ENCODE measurements at regions not wholly inside any gene's neighbourhood (a gene's known extent, or its start where the extent isn't known, plus 50 kb on each side); places are given as distances from the start of the nearest gene placed in this dataset.

- Histone ChIP-seq H3K27ac (no peak overlapping the region), H3K4me3 (no peak overlapping the region), H3K36me3 (no peaks in the 10 kb centered on the region), H3K27me3 (no peaks in the 10 kb centered on the region), H3K4me1 (ENCODE audit: insufficient read depth) (no peaks in the 10 kb centered on the region), H3K9me3 (no peaks in the 10 kb centered on the region)
- intact Hi-C loops (cut with DNase I): loop anchor here in 1 of 4 donors (10.0 kb wide), 1 partner anchor 532 kb away; no protein-coding TSS in a partner anchor
- DNase-seq: no peak
- TF ChIP-seq EP300 (IDR thresholded peaks at IDR 0.05) (no peak), POLR2A (IDR thresholded peaks at IDR 0.05) (no peak)
- TF ChIP-seq, protein P1, sequence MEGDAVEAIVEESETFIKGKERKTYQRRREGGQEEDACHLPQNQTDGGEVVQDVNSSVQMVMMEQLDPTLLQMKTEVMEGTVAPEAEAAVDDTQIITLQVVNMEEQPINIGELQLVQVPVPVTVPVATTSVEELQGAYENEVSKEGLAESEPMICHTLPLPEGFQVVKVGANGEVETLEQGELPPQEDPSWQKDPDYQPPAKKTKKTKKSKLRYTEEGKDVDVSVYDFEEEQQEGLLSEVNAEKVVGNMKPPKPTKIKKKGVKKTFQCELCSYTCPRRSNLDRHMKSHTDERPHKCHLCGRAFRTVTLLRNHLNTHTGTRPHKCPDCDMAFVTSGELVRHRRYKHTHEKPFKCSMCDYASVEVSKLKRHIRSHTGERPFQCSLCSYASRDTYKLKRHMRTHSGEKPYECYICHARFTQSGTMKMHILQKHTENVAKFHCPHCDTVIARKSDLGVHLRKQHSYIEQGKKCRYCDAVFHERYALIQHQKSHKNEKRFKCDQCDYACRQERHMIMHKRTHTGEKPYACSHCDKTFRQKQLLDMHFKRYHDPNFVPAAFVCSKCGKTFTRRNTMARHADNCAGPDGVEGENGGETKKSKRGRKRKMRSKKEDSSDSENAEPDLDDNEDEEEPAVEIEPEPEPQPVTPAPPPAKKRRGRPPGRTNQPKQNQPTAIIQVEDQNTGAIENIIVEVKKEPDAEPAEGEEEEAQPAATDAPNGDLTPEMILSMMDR (IDR thresholded peaks at IDR 0.05): no peak
- WGBS, 3 donors: 88 to 90% (median 89%) methylated on average over 6 of the region's 6 CpGs
These were observed 111.5 kb upstream of the LGALSL start for GRCh38 chr2:64342195-64343099.

GRCh38 chr2:64344999-64345576 is 108.9 kb upstream of the LGALSL start:
- H3K27ac ChIP-seq: no peak overlapping the region
- H3K4me3 ChIP-seq: no peak overlapping the region
- TF ChIP-seq, protein P1 (IDR thresholded peaks at IDR 0.05): no peak
- TF ChIP-seq POLR2A (IDR thresholded peaks at IDR 0.05): no peak
- intact Hi-C loops (cut with DNase I): loop anchor here in 1 of 4 donors (10.0 kb wide), 1 partner anchor 530 kb away; no protein-coding TSS in a partner anchor
- H3K4me1 ChIP-seq (ENCODE audit: insufficient read depth): no peaks in the 10 kb centered on the region
- no peaks in the 10 kb centered on the region for H3K27me3 ChIP-seq
- no peaks in the 10 kb centered on the region for H3K9me3 ChIP-seq
- WGBS, 3 donors: 3 to 9% (median 5%) methylated on average over 1 of the region's 1 CpG
- DNase-seq: no peak
- H3K36me3 ChIP-seq: no peaks in the 10 kb centered on the region

DNA sequence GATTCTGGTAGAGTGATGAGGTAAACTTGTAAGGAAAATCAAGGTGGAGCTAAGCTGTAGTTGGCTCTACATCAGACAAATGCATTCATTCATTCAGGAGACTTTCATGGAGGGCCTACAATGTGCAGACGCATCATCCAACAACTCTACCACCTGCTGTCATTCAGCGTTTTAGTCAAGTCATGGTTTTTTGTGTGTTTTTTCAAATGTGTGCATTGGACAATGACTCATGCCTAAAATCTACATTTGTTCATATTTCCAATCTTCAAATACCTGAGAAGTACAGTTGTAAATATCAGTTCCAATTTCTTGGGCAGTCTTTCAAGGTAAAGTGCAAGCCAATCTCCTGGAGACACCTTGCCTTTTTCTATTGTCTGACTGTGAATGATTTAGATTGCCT is 108.0 kb upstream of the LGALSL start:
- 92 to 98% (median 96%) methylated on average over 2 of the region's 2 CpGs for WGBS, 3 donors
- no peaks in the 10 kb centered on the region for H3K36me3 ChIP-seq
- no peaks in the 10 kb centered on the region for H3K9me3 ChIP-seq
- no peaks in the 10 kb centered on the region for H3K27me3 ChIP-seq
- no peaks in the 10 kb centered on the region for H3K4me1 ChIP-seq (ENCODE audit: insufficient read depth)
- no peak overlapping the region for H3K4me3 ChIP-seq
- no peak for DNase-seq
- H3K27ac ChIP-seq: no peak overlapping the region
- TF ChIP-seq EP300 (IDR thresholded peaks at IDR 0.05) (no peak), POLR2A (IDR thresholded peaks at IDR 0.05) (no peak)
- TF ChIP-seq, protein P1 (IDR thresholded peaks at IDR 0.05): no peak
- intact Hi-C loops (cut with DNase I): loop anchor here in 1 of 4 donors (10.0 kb wide), 1 partner anchor 529 kb away; no protein-coding TSS in a partner anchor

GRCh38 chr2:64348386-64349130 is 105.4 kb upstream of the LGALSL start:
- DNase-seq: no peak
- no peak for TF ChIP-seq EP300 (IDR thresholded peaks at IDR 0.05)
- no peak for TF ChIP-seq POLR2A (IDR thresholded peaks at IDR 0.05)
- TF ChIP-seq, protein P1 (IDR thresholded peaks at IDR 0.05): no peak
- H3K4me1 ChIP-seq (ENCODE audit: insufficient read depth): no peaks in the 10 kb centered on the region
- H3K27ac ChIP-seq: no peak overlapping the region
- no peaks in the 10 kb centered on the region for H3K9me3 ChIP-seq
- no peaks in the 10 kb centered on the region for H3K27me3 ChIP-seq
- no peak overlapping the region for H3K4me3 ChIP-seq
- WGBS, 3 donors: 62 to 67% (median 66%) methylated on average over 6 of the region's 6 CpGs
- intact Hi-C loops (cut with DNase I): loop anchor here in 1 of 4 donors (10.0 kb wide), 1 partner anchor 526 kb away; no protein-coding TSS in a partner anchor
- no peaks in the 10 kb centered on the region for H3K36me3 ChIP-seq
